ENCODE measurements at regions not wholly inside any gene's neighbourhood (a gene's known extent, or its start where the extent isn't known, plus 50 kb on each side); places are given as distances from the start of the nearest gene placed in this dataset.

DNA sequence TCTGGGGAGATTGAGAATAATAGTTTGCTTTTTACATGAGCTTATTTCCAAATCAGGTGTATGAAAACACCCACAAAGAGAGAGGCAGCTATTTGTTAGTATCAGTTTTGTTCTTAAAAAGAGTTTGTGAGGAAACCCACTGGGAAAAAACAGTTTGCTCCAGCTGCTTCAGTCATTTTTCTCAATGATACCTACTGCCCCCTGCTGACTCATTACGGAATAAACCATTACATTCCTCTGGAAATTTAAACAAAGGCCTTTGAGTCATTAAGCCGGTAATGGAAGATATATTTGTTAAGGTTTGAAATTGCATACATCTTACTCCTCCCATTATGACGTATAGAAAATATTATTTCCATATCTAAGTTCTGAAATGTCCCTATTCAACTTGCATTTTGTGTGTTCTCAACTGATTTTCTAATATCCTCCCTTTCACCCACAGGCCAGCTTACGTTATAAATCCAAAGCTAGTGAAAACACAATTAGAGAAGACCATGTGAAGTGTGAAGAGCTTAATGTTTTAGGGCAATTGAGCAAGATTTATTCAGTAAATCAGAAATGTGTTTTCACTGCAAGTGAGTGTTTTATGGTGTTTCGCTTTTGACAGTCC lies 761.6 kb downstream of the DSC3 start (continued):
- TF ChIP-seq, protein P1, sequence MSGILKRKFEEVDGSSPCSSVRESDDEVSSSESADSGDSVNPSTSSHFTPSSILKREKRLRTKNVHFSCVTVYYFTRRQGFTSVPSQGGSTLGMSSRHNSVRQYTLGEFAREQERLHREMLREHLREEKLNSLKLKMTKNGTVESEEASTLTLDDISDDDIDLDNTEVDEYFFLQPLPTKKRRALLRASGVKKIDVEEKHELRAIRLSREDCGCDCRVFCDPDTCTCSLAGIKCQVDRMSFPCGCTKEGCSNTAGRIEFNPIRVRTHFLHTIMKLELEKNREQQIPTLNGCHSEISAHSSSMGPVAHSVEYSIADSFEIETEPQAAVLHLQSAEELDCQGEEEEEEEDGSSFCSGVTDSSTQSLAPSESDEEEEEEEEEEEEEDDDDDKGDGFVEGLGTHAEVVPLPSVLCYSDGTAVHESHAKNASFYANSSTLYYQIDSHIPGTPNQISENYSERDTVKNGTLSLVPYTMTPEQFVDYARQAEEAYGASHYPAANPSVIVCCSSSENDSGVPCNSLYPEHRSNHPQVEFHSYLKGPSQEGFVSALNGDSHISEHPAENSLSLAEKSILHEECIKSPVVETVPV (CRISPR knock-in tag; IDR thresholded peaks at IDR 0.05) = no peak

DNA sequence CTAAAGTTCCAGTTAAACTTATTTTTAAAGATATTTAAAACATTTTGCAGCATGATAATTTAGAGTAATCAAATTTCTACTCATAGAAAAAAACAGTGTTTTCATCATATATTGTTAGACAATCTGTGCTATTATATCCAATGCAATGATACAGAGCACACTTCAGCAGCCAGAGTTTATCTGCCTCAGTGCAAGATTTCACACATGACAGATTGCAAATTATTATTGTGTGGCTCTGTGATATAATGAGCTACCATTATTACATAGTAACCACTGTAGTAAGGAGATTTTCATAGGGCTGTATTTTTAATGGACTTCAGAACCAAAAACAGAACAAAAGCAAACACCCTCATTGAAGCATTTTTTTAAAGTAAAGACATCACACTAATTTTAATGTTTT lies 762.4 kb downstream of the DSC3 start:
- TF ChIP-seq PPARA (CRISPR knock-in tag; IDR thresholded peaks at IDR 0.05; ENCODE audit: borderline replicate concordance) = no peak
- TF ChIP-seq GLIS3 (CRISPR knock-in tag; IDR thresholded peaks at IDR 0.05) = no peak
- TF ChIP-seq TCF4 (CRISPR knock-in tag; IDR thresholded peaks at IDR 0.05; ENCODE audit: borderline replicate concordance) = no peak
- no peak for TF ChIP-seq TOX (CRISPR knock-in tag; IDR thresholded peaks at IDR 0.05; ENCODE audit: borderline replicate concordance)
- no peak for TF ChIP-seq ZNF8 (CRISPR knock-in tag; IDR thresholded peaks at IDR 0.05)
- TF ChIP-seq ZC3H10 (CRISPR knock-in tag; IDR thresholded peaks at IDR 0.05) = no peak
- no peak for TF ChIP-seq RARB (CRISPR knock-in tag; IDR thresholded peaks at IDR 0.05)
- TF ChIP-seq ESRRG (CRISPR knock-in tag; IDR thresholded peaks at IDR 0.05) = no peak
- no peak for ATAC-seq

DNA sequence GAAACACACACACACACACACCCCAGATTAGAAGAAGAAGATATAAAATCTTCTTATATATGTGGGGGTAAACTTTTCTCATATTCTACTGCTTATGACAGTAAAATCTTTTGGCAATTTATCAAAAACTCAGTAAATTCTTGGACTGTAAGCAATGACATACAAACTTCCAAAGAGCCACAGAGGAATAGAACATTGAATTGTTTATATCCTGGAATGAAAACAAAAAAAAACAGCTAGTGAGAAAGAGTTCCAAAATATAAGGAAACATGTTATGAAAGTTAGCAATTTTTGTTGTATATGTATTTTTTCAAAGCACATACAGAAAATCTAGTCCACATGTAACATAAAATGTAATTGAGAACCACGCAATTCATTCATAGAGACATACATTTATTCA lies 764.9 kb downstream of the DSC3 start:
- TF ChIP-seq, protein P2, sequence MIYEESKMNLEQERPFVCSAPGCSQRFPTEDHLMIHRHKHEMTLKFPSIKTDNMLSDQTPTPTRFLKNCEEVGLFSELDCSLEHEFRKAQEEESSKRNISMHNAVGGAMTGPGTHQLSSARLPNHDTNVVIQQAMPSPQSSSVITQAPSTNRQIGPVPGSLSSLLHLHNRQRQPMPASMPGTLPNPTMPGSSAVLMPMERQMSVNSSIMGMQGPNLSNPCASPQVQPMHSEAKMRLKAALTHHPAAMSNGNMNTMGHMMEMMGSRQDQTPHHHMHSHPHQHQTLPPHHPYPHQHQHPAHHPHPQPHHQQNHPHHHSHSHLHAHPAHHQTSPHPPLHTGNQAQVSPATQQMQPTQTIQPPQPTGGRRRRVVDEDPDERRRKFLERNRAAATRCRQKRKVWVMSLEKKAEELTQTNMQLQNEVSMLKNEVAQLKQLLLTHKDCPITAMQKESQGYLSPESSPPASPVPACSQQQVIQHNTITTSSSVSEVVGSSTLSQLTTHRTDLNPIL (CRISPR knock-in tag; IDR thresholded peaks at IDR 0.05; ENCODE audit: low read depth) = no peak
- no peak for ATAC-seq

DNA sequence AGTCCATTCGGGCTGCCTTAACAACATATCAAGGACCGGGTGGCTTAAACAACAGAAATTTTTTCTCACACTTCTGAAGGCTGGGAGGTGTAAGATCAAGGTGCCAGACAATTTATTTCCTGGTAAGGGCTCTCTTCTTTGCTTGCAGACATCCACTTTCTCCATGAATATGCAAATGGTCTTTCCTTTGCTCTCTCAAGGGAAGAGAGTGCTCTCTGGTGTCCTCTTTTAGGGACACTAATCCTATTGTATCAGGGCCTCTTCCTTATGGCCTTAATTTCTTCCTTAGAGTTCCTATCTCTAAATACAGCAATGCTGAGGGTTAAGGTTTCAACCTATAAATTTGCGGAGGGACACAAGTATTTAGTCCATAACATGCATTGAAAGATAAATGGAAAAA lies 770.8 kb downstream of the DSC3 start:
- TF ChIP-seq CSDC2 (CRISPR knock-in tag; IDR thresholded peaks at IDR 0.05) (no peak), BACH2 (CRISPR knock-in tag; IDR thresholded peaks at IDR 0.05; ENCODE audit: borderline replicate concordance) (no peak), ZNF565 (CRISPR knock-in tag; conservative IDR thresholded peaks at IDR 0.05; ENCODE audit: low read depth) (no peak), ZNF70 (CRISPR knock-in tag; IDR thresholded peaks at IDR 0.05) (no peak), PPARA (CRISPR knock-in tag; IDR thresholded peaks at IDR 0.05; ENCODE audit: borderline replicate concordance) (no peak), SNAI2 (CRISPR knock-in tag; IDR thresholded peaks at IDR 0.05) (no peak), ISL1 (CRISPR knock-in tag; IDR thresholded peaks at IDR 0.05) (no peak), ZC3H10 (CRISPR knock-in tag; IDR thresholded peaks at IDR 0.05) (no peak), ESRRG (CRISPR knock-in tag; IDR thresholded peaks at IDR 0.05) (no peak), ARNTL (CRISPR knock-in tag; IDR thresholded peaks at IDR 0.05; ENCODE audit: borderline replicate concordance, low read depth) (no peak), ZNF8 (CRISPR knock-in tag; IDR thresholded peaks at IDR 0.05) (no peak), TCF4 (CRISPR knock-in tag; IDR thresholded peaks at IDR 0.05; ENCODE audit: borderline replicate concordance) (no peak), ZFP3 (CRISPR knock-in tag; IDR thresholded peaks at IDR 0.05) (no peak), RARB (CRISPR knock-in tag; IDR thresholded peaks at IDR 0.05) (no peak), GLIS3 (CRISPR knock-in tag; IDR thresholded peaks at IDR 0.05) (no peak)
- TF ChIP-seq, protein P3, sequence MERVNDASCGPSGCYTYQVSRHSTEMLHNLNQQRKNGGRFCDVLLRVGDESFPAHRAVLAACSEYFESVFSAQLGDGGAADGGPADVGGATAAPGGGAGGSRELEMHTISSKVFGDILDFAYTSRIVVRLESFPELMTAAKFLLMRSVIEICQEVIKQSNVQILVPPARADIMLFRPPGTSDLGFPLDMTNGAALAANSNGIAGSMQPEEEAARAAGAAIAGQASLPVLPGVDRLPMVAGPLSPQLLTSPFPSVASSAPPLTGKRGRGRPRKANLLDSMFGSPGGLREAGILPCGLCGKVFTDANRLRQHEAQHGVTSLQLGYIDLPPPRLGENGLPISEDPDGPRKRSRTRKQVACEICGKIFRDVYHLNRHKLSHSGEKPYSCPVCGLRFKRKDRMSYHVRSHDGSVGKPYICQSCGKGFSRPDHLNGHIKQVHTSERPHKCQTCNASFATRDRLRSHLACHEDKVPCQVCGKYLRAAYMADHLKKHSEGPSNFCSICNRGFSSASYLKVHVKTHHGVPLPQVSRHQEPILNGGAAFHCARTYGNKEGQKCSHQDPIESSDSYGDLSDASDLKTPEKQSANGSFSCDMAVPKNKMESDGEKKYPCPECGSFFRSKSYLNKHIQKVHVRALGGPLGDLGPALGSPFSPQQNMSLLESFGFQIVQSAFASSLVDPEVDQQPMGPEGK (CRISPR knock-in tag; IDR thresholded peaks at IDR 0.05; ENCODE audit: borderline replicate concordance) = no peak
- TF ChIP-seq, protein P2 (CRISPR knock-in tag; IDR thresholded peaks at IDR 0.05; ENCODE audit: low read depth) = no peak
- TF ChIP-seq, protein P4, sequence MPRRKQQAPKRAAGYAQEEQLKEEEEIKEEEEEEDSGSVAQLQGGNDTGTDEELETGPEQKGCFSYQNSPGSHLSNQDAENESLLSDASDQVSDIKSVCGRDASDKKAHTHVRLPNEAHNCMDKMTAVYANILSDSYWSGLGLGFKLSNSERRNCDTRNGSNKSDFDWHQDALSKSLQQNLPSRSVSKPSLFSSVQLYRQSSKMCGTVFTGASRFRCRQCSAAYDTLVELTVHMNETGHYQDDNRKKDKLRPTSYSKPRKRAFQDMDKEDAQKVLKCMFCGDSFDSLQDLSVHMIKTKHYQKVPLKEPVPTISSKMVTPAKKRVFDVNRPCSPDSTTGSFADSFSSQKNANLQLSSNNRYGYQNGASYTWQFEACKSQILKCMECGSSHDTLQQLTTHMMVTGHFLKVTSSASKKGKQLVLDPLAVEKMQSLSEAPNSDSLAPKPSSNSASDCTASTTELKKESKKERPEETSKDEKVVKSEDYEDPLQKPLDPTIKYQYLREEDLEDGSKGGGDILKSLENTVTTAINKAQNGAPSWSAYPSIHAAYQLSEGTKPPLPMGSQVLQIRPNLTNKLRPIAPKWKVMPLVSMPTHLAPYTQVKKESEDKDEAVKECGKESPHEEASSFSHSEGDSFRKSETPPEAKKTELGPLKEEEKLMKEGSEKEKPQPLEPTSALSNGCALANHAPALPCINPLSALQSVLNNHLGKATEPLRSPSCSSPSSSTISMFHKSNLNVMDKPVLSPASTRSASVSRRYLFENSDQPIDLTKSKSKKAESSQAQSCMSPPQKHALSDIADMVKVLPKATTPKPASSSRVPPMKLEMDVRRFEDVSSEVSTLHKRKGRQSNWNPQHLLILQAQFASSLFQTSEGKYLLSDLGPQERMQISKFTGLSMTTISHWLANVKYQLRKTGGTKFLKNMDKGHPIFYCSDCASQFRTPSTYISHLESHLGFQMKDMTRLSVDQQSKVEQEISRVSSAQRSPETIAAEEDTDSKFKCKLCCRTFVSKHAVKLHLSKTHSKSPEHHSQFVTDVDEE (CRISPR knock-in tag; IDR thresholded peaks at IDR 0.05) = no peak
- no peak for ATAC-seq

Data from SK-N-SH treated with all-trans-retinoic acid at 6 μM for 48 hours (cell line).